ENCODE measurements at regions not wholly inside any gene's neighbourhood (a gene's known extent, or its start where the extent isn't known, plus 50 kb on each side); places are given as distances from the start of the nearest gene placed in this dataset.

- no peak for FAIRE-seq
These were observed 153.4 kb downstream of the CHRM3 start for GRCh38 chr1:239539812-239540211.

- no peak for FAIRE-seq
These were observed 157.5 kb downstream of the CHRM3 start for GRCh38 chr1:239543873-239544272.

GRCh38 chr1:239545466-239545865 lies 159.1 kb downstream of the CHRM3 start:
- FAIRE-seq: no peak

GRCh38 chr1:239547987-239548386 lies 161.6 kb downstream of the CHRM3 start:
- peak; percentile 64 for FAIRE-seq

GRCh38 chr1:239550178-239550577 lies 163.8 kb downstream of the CHRM3 start:
- no peak for FAIRE-seq

GRCh38 chr1:239555350-239555749 lies 169.0 kb downstream of the CHRM3 start:
- no peak for FAIRE-seq

- no peak for FAIRE-seq
These were observed 172.2 kb downstream of the CHRM3 start for GRCh38 chr1:239558559-239558958.

- no peak for FAIRE-seq
These were observed 172.6 kb downstream of the CHRM3 start for GRCh38 chr1:239558991-239559390.

GRCh38 chr1:239560921-239561320 lies 174.6 kb downstream of the CHRM3 start:
- FAIRE-seq: no peak

- FAIRE-seq: no peak
These were observed 175.7 kb downstream of the CHRM3 start for GRCh38 chr1:239562095-239562494.

GRCh38 chr1:239563681-239564080 lies 177.3 kb downstream of the CHRM3 start:
- peak; percentile 5 for FAIRE-seq

GRCh38 chr1:239566074-239566473 lies 179.7 kb downstream of the CHRM3 start:
- no peak for FAIRE-seq

GRCh38 chr1:239570878-239571277 lies 184.5 kb downstream of the CHRM3 start:
- FAIRE-seq: no peak

- no peak for FAIRE-seq
These were observed 185.8 kb downstream of the CHRM3 start for GRCh38 chr1:239572183-239572582.

GRCh38 chr1:239574112-239574511 lies 187.7 kb downstream of the CHRM3 start:
- no peak for FAIRE-seq

- no peak for FAIRE-seq
These were observed 188.7 kb downstream of the CHRM3 start for GRCh38 chr1:239575113-239575512.

- no peak for FAIRE-seq
These were observed 197.2 kb downstream of the CHRM3 start for GRCh38 chr1:239583536-239583935.

GRCh38 chr1:239586128-239586527 lies 199.8 kb downstream of the CHRM3 start:
- FAIRE-seq: no peak

- FAIRE-seq: no peak
These were observed 200.7 kb downstream of the CHRM3 start for GRCh38 chr1:239587066-239587465.

GRCh38 chr1:239587574-239588369 lies 201.4 kb downstream of the CHRM3 start:
- no peak for FAIRE-seq

- no peak for FAIRE-seq
These were observed 204.2 kb downstream of the CHRM3 start for GRCh38 chr1:239590556-239590955.

GRCh38 chr1:239593527-239593926 lies 207.2 kb downstream of the CHRM3 start:
- FAIRE-seq: no peak

- no peak for FAIRE-seq
These were observed 214.2 kb downstream of the CHRM3 start for GRCh38 chr1:239600588-239600987.

- no peak for FAIRE-seq
These were observed 214.7 kb downstream of the CHRM3 start for GRCh38 chr1:239601108-239601507.

- no peak for FAIRE-seq
These were observed 217.2 kb downstream of the CHRM3 start for GRCh38 chr1:239603530-239603929.

Data from islet of Langerhans (tissue), 1 donor.